Astrocyte of the spinal cord (primary cell): ENCODE measurements at regions not wholly inside any gene's neighbourhood (a gene's known extent, or its start where the extent isn't known, plus 50 kb on each side); places are given as distances from the start of the nearest gene placed in this dataset.

ENCODE experiments used
- DNase-seq: peaks from one replicate; pipeline ENCODE4 v3.0.0; 2011; ENCODE audit warnings: low read depth, low spot score
- H3K4me3 ChIP-seq: 2 replicates; pipeline ENCODE4 v1.5.1; 2011; ENCODE audit warnings: low read depth, mild to moderate bottlenecking, low read length, moderate library complexity
- CTCF ChIP-seq: IDR thresholded peaks from 2 replicates; pipeline ENCODE4 v1.5.1; 2012; ENCODE audit warnings: low read depth, mild to moderate bottlenecking, low read length, inconsistent platforms
- in situ Hi-C: cut with HindIII; loops from 2 replicates; pipeline ENCODE4 v1.10.0; 2017; ENCODE audit warnings: low sequenced_read_pairs

GRCh38 chr16:6059671-6060070 lies 962.1 kb upstream of the EEF2KMT start:
- DNase-seq: no peak
- in situ Hi-C loops: no loop called here
- no peak for TF ChIP-seq CTCF
- no peak overlapping the region for H3K4me3 ChIP-seq

GRCh38 chr16:6057821-6058220 lies 960.2 kb upstream of the EEF2KMT start:
- DNase-seq: no peak
- in situ Hi-C loops: no loop called here
- TF ChIP-seq CTCF: no peak
- H3K4me3 ChIP-seq: no peak overlapping the region

GRCh38 chr16:6048017-6048416 lies 950.4 kb upstream of the EEF2KMT start:
- in situ Hi-C loops: no loop called here
- TF ChIP-seq CTCF: no peak
- DNase-seq: no peak
- H3K4me3 ChIP-seq: no peak overlapping the region

GRCh38 chr16:6047325-6047724 lies 949.7 kb upstream of the EEF2KMT start:
- no peak for DNase-seq
- TF ChIP-seq CTCF: no peak
- no peak overlapping the region for H3K4me3 ChIP-seq
- in situ Hi-C loops: no loop called here

GRCh38 chr16:6038941-6039645 lies 941.5 kb upstream of the EEF2KMT start:
- in situ Hi-C loops: no loop called here
- no peak for DNase-seq
- no peak overlapping the region for H3K4me3 ChIP-seq
- no peak for TF ChIP-seq CTCF

GRCh38 chr16:6035161-6035560 lies 937.6 kb upstream of the EEF2KMT start:
- TF ChIP-seq CTCF: no peak
- no peak for DNase-seq
- in situ Hi-C loops: no loop called here
- H3K4me3 ChIP-seq: no peak overlapping the region

- H3K4me3 ChIP-seq: no peak overlapping the region
- no peak for TF ChIP-seq CTCF
- in situ Hi-C loops: no loop called here
- DNase-seq: no peak
Measured at GRCh38 chr16:6034511-6034910, 936.9 kb upstream of the EEF2KMT start.
